ENCODE measurements at regions not wholly inside any gene's neighbourhood (a gene's known extent, or its start where the extent isn't known, plus 50 kb on each side); places are given as distances from the start of the nearest gene placed in this dataset.

DNA sequence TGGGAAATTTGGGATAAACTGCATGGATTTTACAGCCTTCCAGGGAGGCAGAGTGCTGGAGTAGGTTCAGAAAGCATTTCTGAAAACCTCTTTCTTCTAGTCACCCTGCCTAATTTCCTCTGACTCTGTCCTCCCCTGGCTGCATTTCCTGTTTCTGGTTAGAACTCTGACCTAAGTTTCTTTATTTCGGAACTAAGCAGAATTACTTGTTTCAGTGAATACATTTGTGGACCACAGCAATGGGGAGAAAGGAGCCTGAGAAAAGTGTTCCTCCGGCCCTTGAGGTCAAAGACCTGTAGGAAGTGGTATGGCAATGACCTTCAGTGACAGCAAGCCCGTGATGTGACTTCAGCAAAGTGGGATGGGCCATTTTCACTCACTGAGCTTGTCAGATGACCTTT, 173.4 kb upstream of the RUNX1 start:
- Histone ChIP-seq H3T11ph (ENCODE audit: low read length) (no peak overlapping the region), H2BK12ac (ENCODE audit: insufficient read length, low read depth, low read length) (no peak overlapping the region), H3K9me3 (ENCODE audit: control insufficient read depth, low read depth, low read length) (no peaks in the 10 kb centered on the region), H2AK5ac (ENCODE audit: insufficient read length, low read length) (no peak overlapping the region), H4K8ac (replicated peaks; ENCODE audit: insufficient read length, low read depth, low read length) (no peak overlapping the region), H3K4ac (ENCODE audit: low read depth, low read length) (no peak overlapping the region), H3K4me2 (ENCODE audit: insufficient read depth, insufficient read length, low read length) (no peak overlapping the region), H3K27ac (ENCODE audit: insufficient read length, low read depth, low read length) (no peak overlapping the region), H3K9ac (ENCODE audit: extremely low read depth, insufficient read length, low read length) (no peak overlapping the region), H3K4me1 (ENCODE audit: insufficient read depth, low read length) (peaks cover 8% of the 10 kb centered on the region; the same call in 1 of the 2 replicates), H3K56ac (ENCODE audit: insufficient read length, low read depth, low read length) (no peak overlapping the region), H2AFZ (ENCODE audit: low read length) (no peak overlapping the region), H3K23me2 (ENCODE audit: insufficient read length, low read depth, low read length, poor library complexity, severe bottlenecking) (no peaks in the 10 kb centered on the region), H4K5ac (ENCODE audit: insufficient read length, low read depth, low read length) (no peak overlapping the region), H4K20me1 (ENCODE audit: control insufficient read depth, insufficient read depth, insufficient read length) (no peaks in the 10 kb centered on the region), H3K14ac (ENCODE audit: insufficient read depth, low read length) (no peak overlapping the region), H2BK5ac (ENCODE audit: insufficient read length, low read length) (no peak overlapping the region), H3K79me1 (ENCODE audit: insufficient read depth, low read depth, low read length, poor library complexity, severe bottlenecking) (no peaks in the 10 kb centered on the region), H3K18ac (ENCODE audit: insufficient read length, low read depth, low read length) (no peak overlapping the region), H2BK15ac (ENCODE audit: low read depth, low read length) (no peak overlapping the region), H3K27me3 (ENCODE audit: insufficient read depth, low read length) (no peaks in the 10 kb centered on the region), H2BK120ac (ENCODE audit: low read depth, low read length, poor library complexity, severe bottlenecking) (no peak overlapping the region), H3K79me2 (ENCODE audit: insufficient read depth, low read length) (no peaks in the 10 kb centered on the region), H3K23ac (ENCODE audit: insufficient read length, low read depth, low read length) (no peak overlapping the region), H4K91ac (ENCODE audit: insufficient read length, low read depth, low read length) (no peak overlapping the region), H2BK20ac (ENCODE audit: low read depth, low read length, poor library complexity, severe bottlenecking) (no peak overlapping the region)
- Mint-ChIP-seq H3K9me3 (no peaks in the 10 kb centered on the region), H3K4me1 (peaks cover 18 to 24% of the 10 kb centered on the region in 2 experiments), H3K27ac (no peak overlapping the region), H3K4me3 (no peak overlapping the region), H3K36me3 (ENCODE audit: insufficient read depth in 1 of 3, low read depth in 3 of 3) (no peaks in the 10 kb centered on the region), H3K27me3 (ENCODE audit: low read depth) (no peaks in the 10 kb centered on the region)
- WGBS (ENCODE audit: extremely low coverage, insufficient read length, low lambda C conversion rate), result no CpG with 5 or more reads among the region's 3 CpGs
- TF ChIP-seq, protein P1, sequence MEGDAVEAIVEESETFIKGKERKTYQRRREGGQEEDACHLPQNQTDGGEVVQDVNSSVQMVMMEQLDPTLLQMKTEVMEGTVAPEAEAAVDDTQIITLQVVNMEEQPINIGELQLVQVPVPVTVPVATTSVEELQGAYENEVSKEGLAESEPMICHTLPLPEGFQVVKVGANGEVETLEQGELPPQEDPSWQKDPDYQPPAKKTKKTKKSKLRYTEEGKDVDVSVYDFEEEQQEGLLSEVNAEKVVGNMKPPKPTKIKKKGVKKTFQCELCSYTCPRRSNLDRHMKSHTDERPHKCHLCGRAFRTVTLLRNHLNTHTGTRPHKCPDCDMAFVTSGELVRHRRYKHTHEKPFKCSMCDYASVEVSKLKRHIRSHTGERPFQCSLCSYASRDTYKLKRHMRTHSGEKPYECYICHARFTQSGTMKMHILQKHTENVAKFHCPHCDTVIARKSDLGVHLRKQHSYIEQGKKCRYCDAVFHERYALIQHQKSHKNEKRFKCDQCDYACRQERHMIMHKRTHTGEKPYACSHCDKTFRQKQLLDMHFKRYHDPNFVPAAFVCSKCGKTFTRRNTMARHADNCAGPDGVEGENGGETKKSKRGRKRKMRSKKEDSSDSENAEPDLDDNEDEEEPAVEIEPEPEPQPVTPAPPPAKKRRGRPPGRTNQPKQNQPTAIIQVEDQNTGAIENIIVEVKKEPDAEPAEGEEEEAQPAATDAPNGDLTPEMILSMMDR (conservative IDR thresholded peaks at IDR 0.05), result no peak
- DNase-seq, result no peak

All from H9 (cell line).